ENCODE measurements at regions not wholly inside any gene's neighbourhood (a gene's known extent, or its start where the extent isn't known, plus 50 kb on each side); places are given as distances from the start of the nearest gene placed in this dataset.
"Not testable (repeated sequence)": the region's sequence is repeated elsewhere in the genome, so short reads cannot be mapped to it uniquely, and the experiment has no call there.

GRCh38 chr20:60167812-60168211 lies 209.6 kb downstream of the CDH26 start:
- DNase-seq (ENCODE audit: low spot score) (no peak), FAIRE-seq (no peak)

DNA sequence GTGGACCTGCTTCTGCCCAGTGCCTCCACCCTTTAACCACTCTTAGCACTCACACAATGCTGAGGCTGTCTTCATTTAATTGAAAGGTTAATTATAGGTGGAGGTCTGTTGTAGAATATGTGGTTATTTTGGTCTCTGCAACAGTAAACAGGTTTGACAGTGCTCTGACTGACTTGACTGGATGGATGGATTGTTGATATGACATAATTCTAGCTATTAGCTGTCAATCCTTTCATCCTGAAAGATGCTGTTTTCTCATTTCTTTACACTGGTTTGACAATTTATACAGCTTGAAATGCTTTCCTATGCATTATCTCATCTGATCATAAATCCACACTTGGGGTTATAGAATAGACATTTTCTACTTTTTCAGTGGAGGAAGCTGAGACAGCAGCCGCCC lies 210.7 kb downstream of the CDH26 start:
- no peak for FAIRE-seq
- DNase-seq (ENCODE audit: low spot score): no peak

GRCh38 chr20:60170116-60170515 lies 211.9 kb downstream of the CDH26 start:
- FAIRE-seq (no peak), DNase-seq (ENCODE audit: low spot score) (no peak)

GRCh38 chr20:60171313-60171712 lies 213.1 kb downstream of the CDH26 start:
- FAIRE-seq (no peak), DNase-seq (ENCODE audit: low spot score) (no peak)

DNA sequence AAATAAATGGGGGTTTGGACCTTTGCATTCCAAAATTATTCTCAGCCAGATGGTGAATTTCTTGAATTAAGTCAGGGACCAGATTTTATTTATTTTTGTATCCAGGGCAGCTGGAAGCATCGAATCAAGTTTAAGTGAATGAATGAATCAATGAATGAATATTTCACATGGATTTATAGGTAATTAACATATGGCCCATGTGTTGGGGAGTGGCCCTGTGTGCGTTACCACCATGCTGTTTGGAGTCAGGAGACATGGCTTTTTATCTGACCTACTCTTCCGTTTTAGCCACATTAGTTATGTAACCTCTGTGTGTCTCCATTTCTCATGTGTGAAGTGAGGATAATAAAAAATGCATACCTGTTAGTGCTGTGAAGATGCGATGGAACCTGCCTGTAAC lies 213.5 kb downstream of the CDH26 start:
- FAIRE-seq: no peak
- DNase-seq (ENCODE audit: low spot score): no peak

DNA sequence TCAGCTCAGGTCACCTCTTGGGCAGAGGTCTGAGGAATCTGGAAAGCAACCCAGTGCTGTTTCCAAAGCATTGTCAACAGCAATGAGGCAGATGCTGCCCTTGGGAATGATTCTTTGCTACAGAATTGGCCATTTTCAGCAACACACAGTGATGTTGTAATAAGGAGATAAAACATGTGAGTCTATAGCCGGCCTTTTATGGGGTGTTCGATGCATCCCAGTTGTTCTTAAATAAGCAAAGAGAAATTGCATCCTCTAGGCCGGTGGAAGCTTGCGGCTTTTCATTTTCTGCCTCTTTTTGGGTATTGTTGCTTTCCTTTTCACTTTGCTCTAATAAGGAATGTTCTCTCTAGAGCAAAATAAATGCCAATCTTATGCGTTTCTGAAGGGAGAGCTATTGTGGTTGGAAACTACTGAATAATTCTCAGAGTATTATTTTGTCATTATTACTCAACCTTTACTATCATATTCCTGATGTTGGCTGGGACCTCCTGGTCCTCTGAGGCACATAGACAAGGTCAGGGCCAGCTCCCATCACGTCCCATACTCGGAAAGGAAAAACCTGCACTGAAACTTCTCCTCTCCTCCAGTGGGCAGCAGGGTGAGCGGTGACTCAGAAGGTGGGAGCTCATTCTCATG lies 214.2 kb downstream of the CDH26 start:
- FAIRE-seq (no peak), DNase-seq (ENCODE audit: low spot score) (no peak)

GRCh38 chr20:60177080-60177479 lies 218.9 kb downstream of the CDH26 start:
- no peak for DNase-seq (ENCODE audit: low spot score)
- no peak for FAIRE-seq

DNA sequence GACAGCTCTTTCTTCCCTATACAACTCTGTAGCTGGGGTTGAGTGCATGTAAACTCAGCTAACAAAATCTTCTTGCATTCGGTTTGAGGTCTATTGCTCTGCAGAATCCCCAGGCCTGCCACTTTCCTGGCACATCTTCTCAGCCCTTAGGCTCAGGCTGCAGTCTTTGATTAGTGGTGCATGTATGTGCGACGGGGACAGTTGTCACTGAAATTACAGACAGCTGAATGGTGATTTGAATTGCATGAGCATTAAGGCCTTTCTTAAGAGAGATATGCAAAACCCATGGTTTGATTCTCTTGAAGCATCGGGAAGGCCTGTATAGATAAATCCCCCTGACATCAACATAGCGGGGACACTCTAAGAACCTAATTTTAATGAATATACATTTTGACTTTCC lies 222.8 kb downstream of the CDH26 start:
- no peak for FAIRE-seq

GRCh38 chr20:60186412-60186811 lies 228.2 kb downstream of the CDH26 start:
- no peak for FAIRE-seq

More for the DNA sequence above, 222.8 kb downstream of the CDH26 start:
- DNase-seq (ENCODE audit: low spot score): no peak

GRCh38 chr20:60187683-60188082 lies 229.5 kb downstream of the CDH26 start:
- no peak for DNase-seq (ENCODE audit: low spot score)
- no peak for FAIRE-seq

More at GRCh38 chr20:60186412-60186811, 228.2 kb downstream of the CDH26 start:
- DNase-seq (ENCODE audit: low spot score): no peak

DNA sequence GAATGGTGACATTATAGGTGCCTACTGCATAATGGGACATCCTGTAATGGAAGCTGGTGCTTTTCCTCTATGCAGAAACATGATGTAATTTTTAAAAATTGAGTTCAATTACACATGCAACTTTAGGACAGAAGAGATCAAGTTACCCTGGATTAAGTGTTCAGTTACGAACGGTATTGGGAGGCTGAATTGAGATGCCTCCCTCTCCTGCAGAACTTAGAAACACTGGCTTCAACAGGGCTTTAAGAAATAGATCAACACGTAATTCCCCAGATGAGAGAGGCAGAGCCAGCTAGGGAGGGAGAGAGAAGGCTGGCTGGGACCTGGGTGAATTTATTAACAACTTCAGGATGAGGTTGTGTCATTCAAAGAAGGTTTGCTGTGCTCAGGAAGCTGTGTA lies 232.8 kb downstream of the CDH26 start:
- DNase-seq (ENCODE audit: low spot score) (no peak), FAIRE-seq (no peak)

DNA sequence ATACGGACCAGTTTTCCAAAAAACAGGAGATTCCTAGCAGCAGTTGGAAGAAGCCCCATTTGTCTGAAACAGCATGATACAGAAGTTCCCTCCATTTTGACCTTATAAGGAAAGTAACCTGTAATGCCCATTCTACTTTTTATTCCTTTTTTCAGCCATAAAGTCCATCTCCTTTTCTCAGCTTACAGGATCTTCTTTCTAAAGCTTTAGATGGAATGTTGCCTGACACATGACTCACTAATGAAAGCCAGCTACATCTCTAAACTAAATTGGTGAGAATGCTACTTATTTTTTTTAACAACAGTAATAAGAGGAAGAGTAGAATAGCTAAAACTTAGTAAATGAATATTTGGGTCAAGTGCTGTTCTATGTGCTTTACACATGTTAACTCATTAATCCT lies 234.1 kb downstream of the CDH26 start:
- no peak for DNase-seq (ENCODE audit: low spot score)
- no peak for FAIRE-seq

DNA sequence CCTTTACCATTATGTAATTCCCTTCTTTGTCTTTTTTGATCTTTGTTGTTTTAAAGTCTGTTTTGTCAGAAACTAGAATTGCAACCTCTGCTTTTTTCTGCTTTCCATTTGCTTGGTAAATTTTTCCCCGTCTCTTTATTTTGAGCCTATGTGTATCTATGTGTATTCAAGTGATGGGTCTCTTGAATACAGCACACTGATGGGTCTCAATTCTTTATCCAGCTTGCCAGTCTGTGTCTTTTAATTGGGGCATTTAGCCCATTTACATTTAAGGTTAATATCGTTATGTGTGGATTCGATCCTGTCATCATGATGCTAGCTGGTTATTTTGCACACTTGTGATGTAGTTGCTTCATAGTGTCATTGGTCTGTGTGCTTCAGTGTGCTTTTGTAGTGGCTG lies 240.9 kb downstream of the CDH26 start:
- DNase-seq (ENCODE audit: low spot score); FAIRE-seq: not testable (repeated sequence)

- FAIRE-seq (no peak), DNase-seq (ENCODE audit: low spot score) (no peak)
These were observed 241.6 kb downstream of the CDH26 start for GRCh38 chr20:60199866-60200265.

GRCh38 chr20:60200305-60200918 lies 242.2 kb downstream of the CDH26 start:
- DNase-seq (ENCODE audit: low spot score) (peak; percentile 27), FAIRE-seq (no peak)

DNA sequence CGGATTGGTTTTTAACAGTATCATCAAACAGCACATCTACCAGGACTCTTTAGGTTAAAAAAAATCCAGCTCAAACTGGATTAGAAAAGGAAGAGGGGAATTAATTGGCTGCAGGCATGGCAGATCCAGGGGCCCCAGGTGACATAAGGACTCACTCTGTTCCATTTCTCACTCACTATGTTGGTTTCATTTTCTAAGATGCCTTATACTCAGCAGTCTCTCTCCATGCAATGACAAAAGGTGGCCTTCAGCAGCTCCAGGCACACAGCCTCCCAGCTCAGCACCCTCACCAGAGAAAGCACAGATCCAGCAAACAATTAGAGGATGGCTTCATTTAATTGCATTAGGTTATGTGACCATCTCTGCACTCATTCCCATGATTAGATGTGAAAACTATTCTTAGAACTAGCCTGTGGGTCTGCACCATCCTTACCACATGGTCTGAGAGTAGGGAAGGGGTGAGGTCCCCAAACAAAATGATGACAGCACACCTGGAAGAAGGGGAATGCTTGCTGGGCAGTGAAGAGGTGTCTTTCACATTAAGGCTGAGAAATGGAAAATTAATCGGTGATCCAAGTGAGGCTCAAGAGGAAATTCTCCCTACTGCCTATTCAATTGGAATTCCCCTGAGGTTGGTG lies 243.1 kb downstream of the CDH26 start:
- DNase-seq (ENCODE audit: low spot score) (no peak), FAIRE-seq (no peak)

DNA sequence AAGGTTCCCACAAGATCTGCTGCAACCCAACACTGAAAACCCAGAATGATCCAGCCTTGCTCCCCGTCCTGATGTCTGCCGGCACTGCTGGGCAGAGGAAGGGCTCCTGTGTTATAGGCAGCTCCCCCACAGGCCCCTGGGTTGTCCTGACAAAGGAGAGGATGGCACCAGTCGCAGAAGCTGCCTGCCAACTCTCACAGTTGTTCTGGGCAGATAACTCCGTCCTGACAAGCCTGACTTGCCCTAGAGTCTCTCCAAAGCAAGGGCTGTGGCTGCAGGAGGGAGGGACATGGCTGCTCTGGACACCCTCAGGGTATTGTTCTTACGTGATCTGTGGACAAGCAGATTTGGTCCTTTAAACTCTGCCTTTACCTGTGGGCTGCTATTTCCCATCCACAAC lies 243.8 kb downstream of the CDH26 start:
- no peak for DNase-seq (ENCODE audit: low spot score)
- no peak for FAIRE-seq

- FAIRE-seq (no peak), DNase-seq (ENCODE audit: low spot score) (peak; percentile 17)
These were observed 245.2 kb downstream of the CDH26 start for GRCh38 chr20:60203451-60203850.

DNA sequence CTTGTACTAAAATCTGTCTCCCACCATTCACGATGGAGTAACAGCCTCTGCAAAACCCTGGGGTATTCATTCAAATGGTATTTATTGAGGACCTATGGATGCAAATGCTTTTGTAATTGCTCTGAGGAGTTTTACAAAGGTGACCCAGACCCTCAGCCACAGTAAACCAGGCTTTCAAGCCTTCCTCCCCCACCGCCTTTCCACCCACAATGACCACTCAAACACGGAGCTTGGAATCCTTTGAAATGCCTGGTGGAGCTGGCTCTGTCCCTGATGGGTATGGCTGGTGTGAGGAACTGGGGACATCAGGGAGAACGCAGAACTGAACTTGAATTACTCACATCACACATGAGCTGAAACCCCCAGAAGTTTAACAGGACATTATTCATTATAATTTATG lies 246.4 kb downstream of the CDH26 start:
- DNase-seq (ENCODE audit: low spot score) (no peak), FAIRE-seq (no peak)

- peak; percentile 72 for FAIRE-seq
- DNase-seq (ENCODE audit: low spot score): peak; percentile 71
These were observed 248.0 kb downstream of the CDH26 start for GRCh38 chr20:60206259-60206658.

DNA sequence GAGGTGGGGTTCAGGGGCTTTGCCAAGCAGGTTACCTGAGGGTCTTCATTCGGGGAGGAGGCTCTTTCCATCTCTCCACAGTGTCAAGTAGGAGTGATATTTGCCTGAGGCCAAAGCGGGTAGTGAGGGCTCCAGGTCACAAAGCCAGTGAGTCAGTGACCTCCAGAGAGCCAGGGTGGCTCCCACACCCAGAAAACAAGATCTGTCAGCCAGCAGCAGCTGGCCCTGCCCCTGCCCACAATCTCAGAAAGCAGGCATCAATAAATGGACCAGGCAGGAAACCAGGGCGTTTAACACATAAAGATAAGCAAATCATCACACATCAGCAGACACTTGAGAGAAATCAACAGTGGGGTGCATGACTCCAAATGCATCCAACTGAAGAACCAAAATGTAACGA lies 250.8 kb downstream of the CDH26 start:
- FAIRE-seq (no peak), DNase-seq (ENCODE audit: low spot score) (no peak)

GRCh38 chr20:60210779-60211617 lies 252.8 kb downstream of the CDH26 start:
- FAIRE-seq (no peak), DNase-seq (ENCODE audit: low spot score) (peak; percentile 34)

Data from RCC 7860 (cell line).